Neural progenitor cell (in vitro differentiated cells): ENCODE measurements at regions not wholly inside any gene's neighbourhood (a gene's known extent, or its start where the extent isn't known, plus 50 kb on each side); places are given as distances from the start of the nearest gene placed in this dataset.

Source experiments
- EZH2phosphoT487 ChIP-seq: fragments of 200-600 bp; sonication (generic); IDR thresholded peaks from 2 replicates; pipeline ENCODE4 v1.6.1; 2017; ENCODE audit warnings: antibody characterized with exemption
- TF ChIP-seq, protein P1 (sequence below): fragments of 200-600 bp; sonication (generic); IDR thresholded peaks from 2 replicates; pipeline ENCODE4 v1.5.1; 2017; ENCODE audit warnings: antibody characterized with exemption, mild to moderate bottlenecking

DNA sequence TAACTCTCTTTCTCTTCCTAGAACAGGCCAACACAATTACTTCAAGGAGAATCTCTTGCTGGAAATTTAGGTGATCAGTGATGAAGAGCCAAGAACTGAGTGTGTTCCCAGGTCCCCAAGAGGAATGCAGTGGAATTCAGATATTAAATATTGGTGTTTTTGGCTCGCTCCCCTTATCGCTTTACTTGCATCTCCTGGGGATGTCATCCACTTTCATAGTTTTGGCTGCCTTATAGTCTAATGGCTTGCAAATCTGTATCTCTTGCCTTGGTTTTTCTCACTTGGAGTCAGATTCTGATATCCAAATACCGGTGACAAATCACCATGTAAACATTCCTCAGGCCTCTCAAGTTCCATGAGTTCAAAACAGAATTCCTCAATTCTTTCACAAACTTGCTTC, 151.0 kb upstream of the C1orf87 start:
- TF ChIP-seq, protein P1, sequence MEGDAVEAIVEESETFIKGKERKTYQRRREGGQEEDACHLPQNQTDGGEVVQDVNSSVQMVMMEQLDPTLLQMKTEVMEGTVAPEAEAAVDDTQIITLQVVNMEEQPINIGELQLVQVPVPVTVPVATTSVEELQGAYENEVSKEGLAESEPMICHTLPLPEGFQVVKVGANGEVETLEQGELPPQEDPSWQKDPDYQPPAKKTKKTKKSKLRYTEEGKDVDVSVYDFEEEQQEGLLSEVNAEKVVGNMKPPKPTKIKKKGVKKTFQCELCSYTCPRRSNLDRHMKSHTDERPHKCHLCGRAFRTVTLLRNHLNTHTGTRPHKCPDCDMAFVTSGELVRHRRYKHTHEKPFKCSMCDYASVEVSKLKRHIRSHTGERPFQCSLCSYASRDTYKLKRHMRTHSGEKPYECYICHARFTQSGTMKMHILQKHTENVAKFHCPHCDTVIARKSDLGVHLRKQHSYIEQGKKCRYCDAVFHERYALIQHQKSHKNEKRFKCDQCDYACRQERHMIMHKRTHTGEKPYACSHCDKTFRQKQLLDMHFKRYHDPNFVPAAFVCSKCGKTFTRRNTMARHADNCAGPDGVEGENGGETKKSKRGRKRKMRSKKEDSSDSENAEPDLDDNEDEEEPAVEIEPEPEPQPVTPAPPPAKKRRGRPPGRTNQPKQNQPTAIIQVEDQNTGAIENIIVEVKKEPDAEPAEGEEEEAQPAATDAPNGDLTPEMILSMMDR, result no peak
- TF ChIP-seq EZH2phosphoT487, result no peak
